ENCODE measurements at regions not wholly inside any gene's neighbourhood (a gene's known extent, or its start where the extent isn't known, plus 50 kb on each side); places are given as distances from the start of the nearest gene placed in this dataset.

DNA sequence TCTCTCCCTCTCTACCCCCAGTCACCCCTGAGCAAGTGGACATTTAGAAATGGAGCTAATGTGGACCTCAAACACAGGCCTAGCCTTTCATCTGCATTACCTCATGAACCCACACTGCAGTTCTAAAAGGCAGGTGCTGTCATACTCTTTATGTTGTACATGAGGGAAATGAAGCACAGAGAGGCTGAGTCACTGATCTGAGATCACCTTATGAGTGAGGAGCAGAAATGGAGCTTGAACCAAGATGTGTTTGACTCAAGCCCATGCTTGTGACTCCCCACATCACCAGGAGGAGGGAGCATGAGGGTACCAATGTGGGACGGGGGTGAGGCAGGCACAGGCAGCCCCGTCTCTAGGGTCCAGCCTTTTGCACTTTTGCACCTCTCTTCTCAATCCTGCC lies 702.8 kb downstream of the PTPRU start:
- peaks cover 5% of the 10 kb centered on the region for H3K27me3 Mint-ChIP-seq (ENCODE audit: low read depth)
- no peaks in the 10 kb centered on the region for H3K9me3 Mint-ChIP-seq (ENCODE audit: low read depth)

DNA sequence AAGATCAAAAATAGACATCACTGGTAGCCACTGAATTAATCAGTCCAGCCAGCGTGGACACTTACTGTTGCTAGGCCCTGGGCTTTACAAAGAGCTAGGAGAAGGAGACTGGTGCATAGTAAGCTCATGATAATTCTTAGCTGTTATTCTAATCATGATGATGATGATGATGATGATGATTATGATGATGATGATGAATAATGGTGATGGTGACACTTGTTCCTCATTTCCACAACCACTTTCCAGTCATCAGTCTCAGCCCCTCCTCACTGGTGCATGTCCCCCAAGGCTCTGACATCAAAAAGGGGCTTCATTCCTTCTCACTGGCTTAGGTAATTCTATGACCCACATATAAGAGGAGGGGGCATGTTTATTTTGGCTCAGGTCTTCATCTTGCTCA lies 701.0 kb downstream of the PTPRU start:
- Mint-ChIP-seq H3K4me3 (ENCODE audit: unreplicated experiment) (no peak overlapping the region), H3K36me3 (ENCODE audit: low read depth) (no peaks in the 10 kb centered on the region), H3K27ac (ENCODE audit: unreplicated experiment) (no peak overlapping the region), H3K27me3 (ENCODE audit: low read depth) (peaks cover 7% of the 10 kb centered on the region), H3K4me1 (ENCODE audit: low read depth) (no peaks in the 10 kb centered on the region), H3K9me3 (ENCODE audit: low read depth) (no peaks in the 10 kb centered on the region)
- DNase-seq (ENCODE audit: low spot score): no peak
- TF ChIP-seq, protein P1, sequence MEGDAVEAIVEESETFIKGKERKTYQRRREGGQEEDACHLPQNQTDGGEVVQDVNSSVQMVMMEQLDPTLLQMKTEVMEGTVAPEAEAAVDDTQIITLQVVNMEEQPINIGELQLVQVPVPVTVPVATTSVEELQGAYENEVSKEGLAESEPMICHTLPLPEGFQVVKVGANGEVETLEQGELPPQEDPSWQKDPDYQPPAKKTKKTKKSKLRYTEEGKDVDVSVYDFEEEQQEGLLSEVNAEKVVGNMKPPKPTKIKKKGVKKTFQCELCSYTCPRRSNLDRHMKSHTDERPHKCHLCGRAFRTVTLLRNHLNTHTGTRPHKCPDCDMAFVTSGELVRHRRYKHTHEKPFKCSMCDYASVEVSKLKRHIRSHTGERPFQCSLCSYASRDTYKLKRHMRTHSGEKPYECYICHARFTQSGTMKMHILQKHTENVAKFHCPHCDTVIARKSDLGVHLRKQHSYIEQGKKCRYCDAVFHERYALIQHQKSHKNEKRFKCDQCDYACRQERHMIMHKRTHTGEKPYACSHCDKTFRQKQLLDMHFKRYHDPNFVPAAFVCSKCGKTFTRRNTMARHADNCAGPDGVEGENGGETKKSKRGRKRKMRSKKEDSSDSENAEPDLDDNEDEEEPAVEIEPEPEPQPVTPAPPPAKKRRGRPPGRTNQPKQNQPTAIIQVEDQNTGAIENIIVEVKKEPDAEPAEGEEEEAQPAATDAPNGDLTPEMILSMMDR (IDR thresholded peaks at IDR 0.05): no peak

More for the DNA sequence above, 702.8 kb downstream of the PTPRU start:
- DNase-seq (ENCODE audit: low spot score): no peak
- TF ChIP-seq, protein P1 (IDR thresholded peaks at IDR 0.05): no peak
- Mint-ChIP-seq H3K4me3 (ENCODE audit: unreplicated experiment) (no peak overlapping the region), H3K4me1 (ENCODE audit: low read depth) (no peaks in the 10 kb centered on the region), H3K36me3 (ENCODE audit: low read depth) (no peaks in the 10 kb centered on the region), H3K27ac (ENCODE audit: unreplicated experiment) (no peak overlapping the region)

DNA sequence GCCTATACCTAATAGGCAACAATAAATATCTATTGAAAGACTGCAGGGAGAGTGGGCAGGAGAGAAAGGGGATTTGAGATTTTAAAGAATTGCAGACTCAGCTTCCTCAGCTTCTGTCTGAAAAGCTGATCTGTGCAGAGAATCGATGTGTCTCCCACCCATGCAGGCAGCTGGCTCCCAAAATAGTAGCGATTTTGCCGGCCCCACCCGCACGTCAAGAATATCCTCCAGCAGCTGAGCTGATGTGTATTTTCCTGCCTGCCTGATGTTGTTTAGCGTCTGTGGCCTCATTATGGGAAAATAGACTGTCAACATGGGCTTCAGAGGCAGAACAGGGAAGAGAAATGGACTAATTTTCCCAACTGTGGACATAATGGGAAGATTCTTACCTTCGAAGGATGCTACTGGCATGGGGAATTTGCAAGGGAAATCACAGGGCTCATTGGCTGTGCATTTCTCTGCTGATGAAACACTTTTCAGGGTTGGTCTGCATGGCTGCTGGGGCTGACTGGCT lies 699.8 kb downstream of the PTPRU start:
- Mint-ChIP-seq H3K27ac (ENCODE audit: unreplicated experiment) (no peak overlapping the region), H3K27me3 (ENCODE audit: low read depth) (peaks cover 16% of the 10 kb centered on the region), H3K9me3 (ENCODE audit: low read depth) (no peaks in the 10 kb centered on the region), H3K4me1 (ENCODE audit: low read depth) (no peaks in the 10 kb centered on the region), H3K36me3 (ENCODE audit: low read depth) (no peaks in the 10 kb centered on the region), H3K4me3 (ENCODE audit: unreplicated experiment) (no peak overlapping the region)
- DNase-seq (ENCODE audit: low spot score): no peak
- TF ChIP-seq, protein P1 (IDR thresholded peaks at IDR 0.05): no peak

DNA sequence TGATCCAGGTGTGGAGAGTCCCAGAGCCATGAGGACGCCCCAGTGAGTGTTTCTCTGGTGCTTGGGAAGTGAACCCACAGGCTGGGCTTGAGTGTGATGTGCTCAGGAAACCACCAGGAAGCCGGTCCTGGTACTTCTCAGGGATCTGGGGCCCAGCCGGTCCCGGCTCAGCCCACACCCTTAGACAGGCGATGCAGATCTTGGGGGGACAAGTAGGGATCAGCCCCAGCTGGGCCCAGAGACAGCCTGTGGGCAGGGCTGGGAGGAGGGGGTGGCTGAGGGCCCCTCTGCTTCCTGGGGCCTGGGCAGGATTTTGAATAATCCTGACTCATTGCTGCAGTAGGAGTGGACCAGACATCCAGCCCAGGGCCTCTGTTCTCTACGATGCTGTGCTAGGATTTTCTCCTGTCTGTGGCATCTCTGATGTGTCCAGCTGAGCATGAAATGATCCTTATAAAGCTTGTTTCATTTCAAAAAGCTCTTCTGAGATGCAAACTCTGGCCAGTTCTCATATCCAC lies 698.0 kb downstream of the PTPRU start:
- H3K4me1 Mint-ChIP-seq (ENCODE audit: low read depth): no peaks in the 10 kb centered on the region
- H3K27ac Mint-ChIP-seq (ENCODE audit: unreplicated experiment): no peak overlapping the region
- H3K36me3 Mint-ChIP-seq (ENCODE audit: low read depth): no peaks in the 10 kb centered on the region

DNA sequence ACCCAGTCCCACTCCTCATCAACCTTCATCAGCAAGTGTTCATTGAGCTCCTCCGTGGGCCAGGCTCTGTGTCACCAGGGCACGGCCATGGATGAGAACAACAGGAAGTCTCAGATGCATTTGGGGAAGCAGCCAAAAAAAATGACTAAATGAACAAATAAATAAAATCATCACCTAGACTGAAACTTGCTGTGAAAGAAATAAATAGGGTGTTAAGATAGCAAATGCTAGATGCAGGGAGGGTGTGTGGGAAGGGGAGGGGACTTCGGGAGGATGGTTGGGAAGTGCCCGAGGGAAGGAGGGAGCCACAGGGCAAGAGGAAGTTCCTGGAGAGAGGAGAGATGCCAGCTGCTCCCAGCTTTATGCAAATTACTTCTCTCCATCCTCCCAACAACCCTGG lies 696.7 kb downstream of the PTPRU start:
- H3K4me1 Mint-ChIP-seq (ENCODE audit: low read depth): no peaks in the 10 kb centered on the region
- no peaks in the 10 kb centered on the region for H3K36me3 Mint-ChIP-seq (ENCODE audit: low read depth)
- H3K27ac Mint-ChIP-seq (ENCODE audit: unreplicated experiment): no peak overlapping the region
- peaks cover 15% of the 10 kb centered on the region for H3K27me3 Mint-ChIP-seq (ENCODE audit: low read depth)
- no peak for DNase-seq (ENCODE audit: low spot score)
- no peaks in the 10 kb centered on the region for H3K9me3 Mint-ChIP-seq (ENCODE audit: low read depth)
- no peak overlapping the region for H3K4me3 Mint-ChIP-seq (ENCODE audit: unreplicated experiment)
- TF ChIP-seq, protein P1 (IDR thresholded peaks at IDR 0.05): no peak

More for the DNA sequence above, 698.0 kb downstream of the PTPRU start:
- DNase-seq (ENCODE audit: low spot score): no peak
- Mint-ChIP-seq H3K9me3 (ENCODE audit: low read depth) (no peaks in the 10 kb centered on the region), H3K27me3 (ENCODE audit: low read depth) (peaks cover 13% of the 10 kb centered on the region), H3K4me3 (ENCODE audit: unreplicated experiment) (no peak overlapping the region)
- TF ChIP-seq, protein P1 (IDR thresholded peaks at IDR 0.05): no peak
